GM21390 (cell line): ENCODE measurements at regions not wholly inside any gene's neighbourhood (a gene's known extent, or its start where the extent isn't known, plus 50 kb on each side); places are given as distances from the start of the nearest gene placed in this dataset.

ENCODE experiments used
- ATAC-seq: cut with Tn5 transposase; IDR thresholded peaks from one replicate; pipeline ENCODE4 v1.9.1; 2021; ENCODE audit not compliant: unreplicated experiment

DNA sequence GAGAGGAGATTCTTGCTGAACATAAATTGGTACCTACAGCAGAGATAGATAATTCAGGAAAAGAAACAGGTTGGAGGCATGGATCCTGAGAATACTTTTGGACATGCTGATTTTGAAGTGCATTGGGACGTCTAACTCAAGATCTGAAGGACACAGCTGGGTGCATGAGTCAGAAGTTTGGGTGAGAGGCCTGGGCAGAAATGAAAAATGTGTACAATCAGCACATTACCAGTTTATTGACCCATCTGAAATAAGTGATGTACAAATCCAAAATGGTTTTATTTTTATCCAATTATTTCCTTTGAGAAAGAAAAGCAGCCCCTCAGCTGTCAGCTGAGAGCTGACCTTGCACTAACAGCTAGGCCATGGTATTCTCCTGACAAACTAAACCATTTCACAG lies 975.2 kb upstream of the B3GALT2 start:
- ATAC-seq, result no peak

DNA sequence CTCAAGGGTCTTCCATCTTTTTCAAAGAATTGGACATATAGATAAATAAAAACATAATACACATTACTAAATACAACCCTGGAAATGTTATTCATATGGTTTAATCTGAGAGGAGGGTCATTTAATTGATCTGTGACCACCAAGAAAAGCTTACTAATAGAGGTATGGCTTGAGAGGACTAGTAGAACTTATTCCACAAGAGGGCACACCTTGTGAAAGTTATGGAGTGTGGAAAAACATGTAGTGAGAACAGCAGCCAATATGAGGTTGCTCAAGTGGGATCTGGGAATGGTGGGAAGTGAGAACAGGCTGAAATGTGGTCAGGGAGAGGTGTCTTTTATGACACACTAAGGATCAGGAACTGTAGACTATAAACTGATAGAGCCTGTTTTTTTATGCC lies 973.5 kb upstream of the B3GALT2 start:
- no peak for ATAC-seq

DNA sequence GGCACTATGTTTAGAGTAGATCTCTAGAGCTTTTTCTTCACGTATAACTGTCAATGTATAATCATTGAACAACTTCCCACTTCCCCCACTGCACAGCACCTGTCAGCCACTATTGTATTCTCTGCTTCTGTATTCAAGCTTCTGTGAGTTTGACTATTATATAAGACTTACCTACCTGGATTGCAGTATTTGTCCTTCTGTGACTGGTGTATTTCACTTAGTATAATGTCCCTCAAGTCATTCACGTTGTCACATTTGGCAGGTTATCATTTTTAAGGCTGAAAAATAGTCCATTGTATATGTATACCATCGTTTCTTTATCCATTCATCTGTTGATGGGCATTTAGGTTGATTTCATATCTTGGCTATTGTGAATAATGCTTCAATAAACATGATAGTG lies 969.5 kb upstream of the B3GALT2 start:
- no peak for ATAC-seq

DNA sequence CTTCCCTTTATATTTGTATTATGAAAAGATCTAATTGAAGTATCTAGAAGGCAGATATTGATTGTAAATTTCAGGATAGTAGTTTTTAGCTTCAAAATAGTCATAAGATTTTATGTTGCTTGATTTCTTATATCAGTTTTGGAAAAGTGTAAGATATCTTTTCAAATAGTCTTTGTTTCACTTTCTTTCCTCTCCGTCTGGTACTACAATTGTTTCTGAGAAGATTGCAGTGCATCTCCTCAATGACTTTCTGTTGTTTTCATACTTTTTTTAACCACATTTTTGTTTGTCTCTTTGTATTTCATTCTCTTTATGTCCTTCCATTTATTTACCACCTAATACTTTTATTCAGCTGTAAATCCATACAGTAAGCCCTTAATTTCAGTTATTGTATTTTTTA lies 964.6 kb upstream of the B3GALT2 start:
- no peak for ATAC-seq

DNA sequence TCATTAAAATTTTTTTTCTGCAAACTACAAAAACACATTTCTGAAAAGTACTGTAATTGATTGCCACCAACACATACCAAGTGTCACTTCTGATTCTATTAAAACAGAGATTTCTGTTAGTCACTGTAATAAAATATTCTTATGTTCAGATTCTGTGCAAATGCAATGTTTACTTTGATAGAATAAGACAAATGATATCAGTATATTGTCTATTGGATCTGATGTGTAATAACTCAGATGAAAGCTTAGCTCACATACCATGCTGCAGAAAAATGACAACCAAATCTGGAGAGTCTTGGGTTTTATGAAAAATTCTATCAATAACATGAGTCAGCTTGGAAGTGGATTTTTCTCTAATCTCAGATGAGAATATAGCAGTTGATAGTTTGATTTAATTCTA lies 963.8 kb upstream of the B3GALT2 start:
- no peak for ATAC-seq

DNA sequence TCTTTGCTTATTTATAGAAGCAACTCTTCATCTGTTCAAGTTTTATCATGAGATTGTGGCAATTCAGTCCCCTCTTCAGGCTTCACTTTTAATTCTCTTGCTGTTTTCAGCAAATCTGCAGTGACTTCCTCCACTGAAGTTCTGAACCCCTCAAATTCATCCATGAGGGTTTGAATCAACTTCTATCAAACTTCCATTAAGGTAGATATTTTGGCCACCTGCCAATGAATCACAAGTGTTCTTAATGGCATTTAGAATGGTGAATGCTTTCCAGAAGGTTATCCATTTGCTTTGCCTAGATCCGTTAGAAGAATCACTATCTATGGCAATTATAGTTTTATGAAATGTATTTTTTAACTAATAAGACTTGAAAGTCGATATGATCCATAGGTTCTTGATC lies 946.7 kb upstream of the B3GALT2 start:
- ATAC-seq, result no peak

DNA sequence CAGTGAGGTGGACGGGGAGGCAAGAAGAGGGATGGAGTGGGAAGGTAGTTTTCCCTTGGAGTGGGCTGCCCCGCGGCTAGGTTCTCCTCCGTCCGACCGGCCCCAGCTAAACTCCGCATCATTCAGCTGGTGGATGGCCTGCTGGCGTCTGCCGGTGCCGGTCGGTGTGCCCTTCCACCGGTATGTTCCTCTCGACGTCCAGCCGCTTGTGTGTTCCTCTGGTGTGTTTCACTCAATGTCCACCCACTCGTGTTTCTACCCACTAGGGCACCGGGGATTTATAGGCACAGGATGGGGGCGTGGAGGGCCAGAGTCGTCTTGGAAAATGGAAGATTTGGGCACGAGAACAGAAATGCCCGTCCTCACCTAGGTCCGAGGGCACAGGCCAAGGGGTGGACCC lies 931.7 kb upstream of the B3GALT2 start:
- ATAC-seq, result no peak

DNA sequence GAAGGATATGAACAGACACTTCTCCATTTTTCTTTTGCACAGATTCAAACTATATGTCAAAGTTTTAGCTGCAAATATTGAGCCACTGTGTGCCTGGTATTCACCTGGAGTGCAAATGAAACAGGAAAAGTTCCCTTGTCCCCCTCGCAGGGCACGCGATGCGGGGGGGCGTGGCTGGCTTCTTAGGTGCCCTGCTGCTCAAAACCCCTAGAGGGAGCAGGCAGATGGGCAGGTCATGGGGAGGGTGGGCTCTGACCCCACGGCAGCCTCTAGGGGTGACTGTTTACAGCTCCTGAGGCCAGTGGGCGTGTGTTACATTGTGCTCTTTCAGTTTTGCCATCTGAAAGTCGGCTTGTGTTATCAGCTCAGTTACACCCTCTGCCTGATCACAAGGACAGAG lies 931.2 kb upstream of the B3GALT2 start:
- ATAC-seq, result no peak

DNA sequence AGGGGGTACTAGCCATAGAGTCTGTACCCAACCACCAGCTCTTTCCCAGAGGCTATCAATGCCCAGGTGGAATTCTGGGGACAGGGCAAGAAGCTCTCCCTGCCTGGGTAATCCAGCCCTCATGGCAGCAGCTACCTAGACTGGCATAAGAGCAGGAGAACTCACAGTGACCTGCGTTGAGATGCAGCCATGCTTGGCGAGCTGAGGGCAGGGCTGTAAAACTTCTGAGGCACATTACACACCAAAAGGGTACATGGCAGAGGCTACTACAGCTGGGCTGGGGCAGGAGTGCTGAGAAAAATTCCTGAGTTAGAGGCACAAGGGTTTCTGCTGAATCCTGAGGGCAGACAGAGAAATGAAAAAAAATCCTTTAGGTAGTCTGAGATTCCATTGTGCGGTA lies 927.9 kb upstream of the B3GALT2 start:
- no peak for ATAC-seq

DNA sequence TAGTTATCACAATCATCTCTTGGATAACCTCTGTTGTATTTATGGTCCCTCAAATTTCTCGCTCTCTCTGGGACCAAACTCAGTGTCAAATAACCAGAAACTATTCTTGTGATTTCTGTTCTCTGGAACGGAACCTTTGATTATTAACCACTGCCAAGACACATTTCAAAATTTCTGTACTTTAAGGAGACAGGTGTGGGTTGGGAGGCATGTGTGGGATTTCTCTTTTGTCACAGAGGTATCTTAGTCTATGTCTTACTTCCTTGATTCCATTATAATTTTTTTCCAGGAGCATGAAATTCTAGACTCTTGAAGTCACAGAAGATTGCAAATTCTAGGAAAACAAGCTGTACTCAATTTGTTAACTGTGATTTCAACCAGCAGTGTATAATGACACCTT lies 919.0 kb upstream of the B3GALT2 start:
- no peak for ATAC-seq

DNA sequence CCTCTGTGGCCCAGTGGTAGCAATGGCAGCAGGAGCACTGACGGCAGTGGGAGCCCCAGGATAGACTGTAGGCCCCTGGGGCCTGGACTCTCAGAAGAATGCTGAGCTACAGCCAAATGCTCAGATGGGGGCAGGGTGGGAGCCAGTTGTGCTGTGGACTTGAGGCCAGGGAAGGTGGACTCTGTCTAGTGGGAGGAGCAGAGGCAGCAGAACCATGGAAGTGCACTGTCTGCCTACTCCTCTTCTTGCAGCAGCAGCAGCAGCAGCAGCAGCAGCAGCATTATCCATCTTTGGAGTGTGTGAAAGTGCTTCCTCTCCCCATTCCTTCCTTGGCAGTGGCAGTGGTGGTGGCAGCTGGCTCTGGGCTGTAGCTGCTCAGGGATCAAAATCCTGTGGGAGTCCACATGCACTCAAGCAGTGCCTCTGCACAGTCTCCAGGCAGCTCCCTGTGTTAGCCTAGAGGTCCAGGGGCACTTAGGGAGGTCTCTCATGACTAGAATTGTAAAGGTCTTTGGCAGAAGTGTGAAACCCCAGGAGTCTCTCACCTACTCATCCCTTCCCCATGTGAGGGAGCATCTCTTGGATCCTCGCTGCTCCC lies 917.9 kb upstream of the B3GALT2 start:
- no peak for ATAC-seq

DNA sequence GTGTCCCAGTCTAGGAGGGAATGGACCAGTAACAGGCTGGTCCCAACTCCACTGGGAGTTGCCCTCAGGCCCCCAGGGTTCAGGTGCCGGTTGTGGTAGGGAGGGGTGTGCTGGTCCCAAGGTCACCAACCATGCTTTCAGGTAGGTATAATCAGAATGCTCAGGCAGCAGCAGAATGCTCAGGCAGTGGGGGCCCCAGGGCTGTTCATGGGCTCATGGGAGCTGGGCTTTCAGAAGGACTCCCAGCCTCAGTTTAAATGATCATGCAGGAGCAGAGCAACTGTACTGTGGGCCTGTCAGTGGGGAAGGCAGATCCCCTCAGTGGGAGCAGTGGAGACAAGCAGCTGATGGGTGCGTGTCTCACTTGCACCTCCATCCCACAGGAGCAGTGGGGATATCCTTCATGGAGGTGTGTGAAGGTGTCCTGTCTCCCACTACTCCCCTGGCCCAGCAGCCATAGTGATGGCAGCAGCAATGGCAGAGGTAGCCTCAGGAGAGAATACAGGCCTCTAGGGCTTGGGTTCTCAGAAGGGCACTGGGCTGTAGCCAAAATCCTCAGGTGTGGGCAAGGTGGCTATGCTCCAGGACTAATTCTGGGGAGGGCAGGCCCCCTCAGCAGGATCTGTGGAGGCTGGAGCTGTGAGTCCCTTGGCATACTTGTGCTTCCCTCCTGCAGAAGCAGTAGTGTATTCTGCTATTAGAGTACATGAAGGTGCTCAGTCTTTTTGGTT lies 917.3 kb upstream of the B3GALT2 start:
- no peak for ATAC-seq

DNA sequence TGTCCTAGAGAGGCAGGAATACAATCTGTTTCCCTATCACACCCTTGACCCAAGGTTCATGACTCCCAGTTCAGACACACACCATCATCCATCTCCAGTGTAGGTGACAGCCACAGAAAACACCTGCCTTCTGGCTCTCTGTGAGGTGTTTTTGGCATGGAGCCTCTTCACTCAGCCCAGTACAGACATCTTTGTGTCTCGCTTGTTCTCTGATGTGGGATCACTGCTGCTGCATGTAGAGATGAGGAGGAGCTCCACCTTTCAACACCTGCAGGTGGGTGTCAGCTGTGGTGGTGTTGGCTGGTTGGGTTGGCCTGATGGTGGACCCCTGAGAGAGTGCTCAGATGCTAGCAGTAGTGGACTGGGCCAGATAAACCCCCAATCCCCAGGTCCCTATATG lies 916.7 kb upstream of the B3GALT2 start:
- no peak for ATAC-seq

DNA sequence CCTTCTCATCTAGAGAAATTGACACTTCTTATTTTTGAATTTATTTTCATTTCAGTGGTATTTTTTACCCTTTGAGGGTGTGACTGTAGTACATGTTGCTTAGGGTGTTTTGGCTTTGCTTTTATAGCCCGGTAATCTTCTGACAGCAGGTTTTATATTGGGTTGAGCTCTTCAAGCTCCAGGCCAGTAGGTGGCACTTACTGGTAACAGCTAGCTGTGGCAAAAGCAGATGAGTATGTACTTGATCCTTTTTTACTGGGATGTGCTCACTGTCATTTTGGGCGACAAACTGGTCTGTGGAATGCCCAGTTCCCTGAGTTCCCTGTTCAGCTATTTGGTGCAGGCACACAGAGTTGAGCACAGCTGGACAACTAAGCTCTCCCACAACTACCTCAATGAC lies 916.2 kb upstream of the B3GALT2 start:
- ATAC-seq, result no peak

DNA sequence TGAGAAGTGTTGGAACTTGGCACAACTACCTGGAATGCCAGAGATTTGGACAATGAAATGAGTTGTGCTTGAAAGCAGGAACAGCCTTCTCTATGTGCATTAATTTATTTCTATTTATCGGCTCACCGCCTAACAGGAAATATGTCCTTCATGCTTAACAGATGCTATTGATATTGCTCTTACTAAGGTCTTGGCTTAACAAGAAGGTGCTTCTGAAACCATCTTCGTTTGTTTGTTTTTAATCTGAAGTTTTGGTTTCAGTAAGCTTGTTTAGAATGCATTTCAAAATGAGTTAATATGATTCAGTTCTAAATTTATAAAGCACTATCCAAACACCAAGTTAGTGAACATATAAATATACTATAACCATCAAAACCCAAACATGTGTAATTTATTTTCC lies 898.3 kb upstream of the B3GALT2 start:
- ATAC-seq, result peak; percentile 57

DNA sequence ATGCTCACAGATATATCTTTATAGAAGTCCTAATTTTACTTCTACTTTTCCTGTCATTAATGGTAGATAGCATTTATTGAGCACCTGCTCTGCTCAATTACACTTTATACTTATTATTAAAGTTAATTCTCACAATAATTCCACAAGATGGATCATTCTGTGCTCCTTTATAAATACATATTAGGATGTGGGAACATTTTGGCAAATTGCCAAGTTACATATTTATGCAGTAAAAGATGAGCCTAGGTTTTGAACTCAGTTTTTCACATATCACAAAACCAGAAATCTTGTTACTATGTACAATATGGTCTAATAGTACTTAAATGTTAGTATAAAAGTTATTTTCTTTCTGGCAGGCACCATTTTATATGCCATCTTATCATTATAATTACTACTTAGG lies 895.0 kb upstream of the B3GALT2 start:
- no peak for ATAC-seq

DNA sequence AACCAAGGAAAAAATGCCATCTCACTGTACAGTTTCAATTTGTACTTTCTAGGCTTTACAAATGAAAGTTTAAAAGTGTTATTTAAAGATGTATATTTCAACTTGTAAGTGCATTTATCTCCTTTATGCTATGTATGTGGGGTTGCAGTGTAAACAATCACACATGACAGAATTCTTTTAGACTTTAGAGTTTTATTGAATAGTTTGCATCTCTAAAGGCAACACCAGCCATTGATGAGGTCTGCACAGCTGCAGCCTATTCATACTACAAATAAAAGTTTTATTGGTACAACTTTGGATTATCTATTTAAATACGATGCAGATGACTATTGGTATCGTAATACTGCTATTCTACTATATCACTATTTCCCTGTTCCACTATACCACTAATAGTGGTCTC lies 894.4 kb upstream of the B3GALT2 start:
- no peak for ATAC-seq

DNA sequence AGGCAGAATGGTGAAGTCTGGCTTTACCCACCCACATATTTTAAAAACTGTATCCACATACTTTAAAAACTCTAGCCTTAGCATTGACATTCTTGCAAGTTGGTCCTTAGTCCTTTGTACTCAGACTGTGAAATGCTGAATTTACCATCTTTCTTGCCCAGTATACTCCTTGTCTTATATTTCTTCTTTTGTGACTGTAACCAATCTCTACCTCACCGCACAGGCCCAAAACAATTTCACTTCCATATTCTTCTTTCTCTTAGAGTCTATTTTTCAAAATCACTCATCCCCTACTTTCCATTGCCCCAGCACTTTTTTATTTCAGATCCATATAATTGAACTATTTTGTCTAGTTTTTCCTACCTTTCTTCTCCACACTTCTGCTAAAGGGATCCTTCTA lies 892.4 kb upstream of the B3GALT2 start:
- ATAC-seq, result peak; percentile 83

DNA sequence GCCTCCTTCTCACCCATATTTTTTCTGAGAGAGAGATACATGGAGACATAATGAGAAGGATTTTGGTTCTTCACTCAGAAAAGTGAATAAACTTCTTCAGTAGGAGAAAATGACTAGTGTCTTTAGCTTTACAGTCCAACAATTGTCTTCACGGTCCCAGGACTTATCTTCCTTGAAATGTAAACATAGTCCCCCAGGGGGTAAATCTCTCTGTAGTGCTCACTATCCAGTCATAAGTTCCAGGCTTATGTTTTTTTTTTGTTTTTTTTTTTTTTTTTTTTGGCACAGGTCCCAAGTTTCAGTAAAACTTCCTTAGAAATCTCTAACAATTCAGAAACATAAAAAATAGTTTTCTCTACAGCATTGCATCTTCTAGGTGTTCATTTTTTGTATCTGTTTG lies 890.2 kb upstream of the B3GALT2 start:
- ATAC-seq, result no peak

DNA sequence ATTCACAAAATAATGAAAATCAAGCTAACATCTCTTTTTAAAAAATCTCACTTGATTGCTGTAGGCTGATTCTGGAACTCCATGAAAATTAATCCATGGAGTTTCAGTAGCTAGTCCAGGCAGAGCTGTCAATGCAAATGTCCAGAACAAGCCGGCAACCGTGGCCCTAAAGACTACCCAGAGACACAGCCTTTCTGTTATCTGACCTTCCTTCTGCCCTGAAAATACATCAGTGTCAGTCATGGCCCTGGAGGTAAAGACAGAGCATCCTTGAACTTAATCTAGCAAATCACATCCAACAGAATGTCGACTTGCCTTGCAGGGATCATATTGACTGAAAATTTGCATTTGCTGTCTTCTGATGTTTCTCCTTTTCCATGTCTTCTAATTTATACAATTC lies 887.4 kb upstream of the B3GALT2 start:
- ATAC-seq, result no peak

DNA sequence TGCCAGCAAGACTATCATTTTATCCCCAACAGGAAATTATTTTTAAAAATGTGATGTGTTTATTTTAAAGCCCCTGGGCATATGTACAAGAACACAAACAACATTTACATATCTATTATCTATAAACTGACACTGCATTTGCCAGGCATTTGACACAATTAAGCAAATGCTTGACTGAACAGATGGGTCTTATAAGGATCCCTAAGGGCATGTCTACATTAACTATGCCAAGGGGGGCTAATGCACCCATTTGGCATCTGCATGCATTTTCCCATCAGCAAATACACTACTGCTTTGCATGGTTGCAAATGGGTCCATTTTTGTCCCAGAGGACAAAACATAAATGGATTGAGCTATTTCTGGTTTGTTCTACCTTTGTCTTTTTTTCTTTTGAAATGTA lies 884.8 kb upstream of the B3GALT2 start:
- no peak for ATAC-seq

DNA sequence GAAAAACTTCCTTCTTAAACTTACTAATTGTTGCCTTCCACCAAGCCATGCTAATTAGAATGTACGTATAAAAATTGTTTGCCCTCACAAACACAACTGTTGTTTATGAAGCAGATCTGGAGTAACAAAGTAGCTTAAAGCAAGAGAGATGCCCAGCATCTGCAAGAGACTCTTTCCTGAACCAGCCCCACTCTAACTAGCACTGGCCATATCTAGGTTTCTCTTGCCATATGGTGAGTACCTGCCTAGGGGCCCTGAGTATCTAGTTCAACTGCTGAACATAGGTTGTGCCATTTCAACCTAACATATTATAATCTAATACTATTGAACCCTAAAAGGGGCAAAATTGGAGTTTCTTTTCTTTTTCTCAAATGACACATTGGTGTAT lies 883.4 kb upstream of the B3GALT2 start:
- no peak for ATAC-seq

DNA sequence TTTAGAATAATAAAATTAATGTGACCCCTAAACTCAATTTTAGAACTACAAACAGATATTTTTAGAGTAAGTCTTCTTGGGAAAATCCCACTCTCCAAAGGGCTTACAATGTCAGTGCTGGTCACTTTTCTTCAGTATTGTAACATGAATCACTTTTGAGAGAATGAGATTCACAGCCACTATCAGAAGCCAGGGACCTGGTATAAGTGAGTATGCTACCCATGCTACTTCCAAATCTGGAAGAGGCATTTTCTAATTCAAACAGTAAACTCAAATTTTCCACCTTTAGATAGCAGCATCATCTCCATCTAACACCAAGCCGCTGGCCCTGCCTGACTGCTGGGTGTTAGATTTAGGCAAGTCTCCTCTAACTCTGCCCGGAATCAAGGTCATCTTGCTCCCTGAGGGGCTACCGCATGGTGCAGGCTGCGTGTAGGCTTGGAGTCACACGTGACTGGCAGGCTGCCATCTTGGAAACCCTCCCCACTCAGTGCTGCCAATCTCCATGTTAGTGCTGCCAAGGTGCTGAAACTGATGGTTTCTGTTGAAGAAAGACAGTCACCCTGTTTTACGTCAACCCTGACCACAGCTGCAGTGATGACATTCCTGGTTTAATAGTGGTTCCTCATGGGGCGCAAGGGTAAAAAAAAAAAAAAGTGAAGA lies 882.9 kb upstream of the B3GALT2 start:
- no peak for ATAC-seq
